Posterior cingulate gyrus (tissue), 11 donors: ENCODE measurements at regions not wholly inside any gene's neighbourhood (a gene's known extent, or its start where the extent isn't known, plus 50 kb on each side); places are given as distances from the start of the nearest gene placed in this dataset.
"Not testable (repeated sequence)": the region's sequence is repeated elsewhere in the genome, so short reads cannot be mapped to it uniquely, and the experiment has no call there.

Source experiments
- DNase-seq, 10 donors: peaks; one replicate each; pipeline versions ENCODE4 v3.0.0 to v3.0.0-alpha.2; 2020 to 2021; ENCODE audit warnings: mixed read lengths in 3 of 10
- intact Hi-C: fragments of 100-400 bp; cut with DNase I; formaldehyde crosslinking; loops from one replicate; pipeline ENCODE4 v1.15.1; 2023

DNA sequence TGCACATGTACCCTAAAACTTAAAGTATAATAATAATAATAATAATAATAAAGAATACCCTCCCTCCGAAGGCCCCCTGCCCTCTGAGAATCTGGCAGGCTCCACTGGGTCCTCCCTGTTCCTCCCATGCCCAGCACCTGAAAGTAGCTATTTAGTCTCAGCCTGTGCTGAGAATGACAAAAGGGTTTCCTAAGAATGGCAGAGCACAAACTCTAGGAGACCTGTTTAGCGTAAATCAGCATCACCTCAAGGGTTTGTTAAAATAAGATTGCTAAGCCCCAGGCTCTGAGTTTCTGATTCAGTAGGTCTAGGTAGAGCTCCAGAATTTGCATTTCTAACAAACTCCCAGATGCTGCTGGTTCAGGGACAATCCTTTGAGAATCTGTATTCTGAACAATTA is 606.8 kb upstream of the CDH11 start:
- no peak for DNase-seq
- intact Hi-C loops = no loop called here

GRCh38 chr16:65728167-65728566 is 606.3 kb upstream of the CDH11 start:
- no peak for DNase-seq
- intact Hi-C loops = no loop called here

DNA sequence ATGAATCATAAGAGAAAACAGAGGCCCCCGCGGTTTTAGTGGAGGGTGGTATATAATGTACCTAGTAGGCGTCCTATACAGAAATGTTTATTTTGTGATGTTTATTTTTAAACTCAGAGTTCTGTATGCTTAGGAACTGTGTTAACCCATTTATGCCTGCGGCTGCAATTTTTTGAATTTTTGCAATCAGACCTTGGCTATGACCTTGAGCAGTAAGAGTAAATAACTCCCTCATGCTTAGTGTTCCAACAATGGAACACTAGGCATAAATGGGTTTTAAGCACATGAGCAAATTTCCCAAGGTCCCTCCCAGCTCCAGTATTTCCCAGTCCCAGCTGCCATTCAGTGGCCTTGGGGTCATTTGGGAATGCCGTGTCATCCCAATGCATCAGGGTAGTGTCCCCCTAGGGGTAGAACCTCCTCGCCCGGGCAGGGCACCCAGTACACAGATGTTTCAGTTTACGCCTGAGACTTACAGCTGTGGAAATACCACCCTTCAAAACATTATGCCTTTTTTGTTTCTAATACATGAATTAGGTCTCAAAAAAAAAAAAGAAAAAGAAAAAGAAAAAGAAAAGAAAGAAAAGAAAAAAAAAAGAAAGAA is 605.8 kb upstream of the CDH11 start:
- DNase-seq = no peak
- intact Hi-C loops = no loop called here

DNA sequence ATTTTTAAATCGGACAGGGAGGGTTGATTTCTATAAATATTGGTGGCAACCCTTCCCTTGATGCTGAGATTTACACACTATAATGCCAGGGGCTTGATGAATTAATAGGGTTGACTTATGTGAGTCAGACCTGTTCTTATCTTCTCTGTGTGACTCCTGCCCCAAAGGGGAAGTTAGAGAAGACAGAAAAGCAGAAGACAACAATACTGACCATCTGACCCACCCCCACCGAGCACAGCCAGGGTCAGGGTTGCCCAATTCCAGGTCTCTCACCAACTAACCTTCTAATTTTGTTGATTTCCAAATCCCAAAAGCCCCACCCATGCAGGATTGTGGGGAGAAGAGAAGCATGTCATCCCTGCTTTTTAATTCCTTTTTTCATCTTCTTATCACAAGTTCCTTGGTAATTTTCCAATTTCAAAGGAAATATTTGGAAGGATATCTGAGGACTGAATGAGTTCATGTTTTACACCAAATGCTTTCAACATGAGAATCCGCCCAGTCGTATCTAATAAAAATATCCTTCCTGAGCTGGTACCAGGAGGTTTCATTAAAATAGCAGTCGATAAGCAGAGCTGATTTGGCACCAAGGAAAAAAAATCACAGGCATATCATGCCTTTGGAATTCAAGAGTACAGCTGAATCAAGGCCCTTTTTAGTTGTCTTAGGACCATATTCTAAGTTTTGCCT is 603.4 kb upstream of the CDH11 start:
- intact Hi-C loops = no loop called here
- DNase-seq = no peak

- intact Hi-C loops = no loop called here
Measured at GRCh38 chr16:65722429-65722828, 600.6 kb upstream of the CDH11 start.

DNA sequence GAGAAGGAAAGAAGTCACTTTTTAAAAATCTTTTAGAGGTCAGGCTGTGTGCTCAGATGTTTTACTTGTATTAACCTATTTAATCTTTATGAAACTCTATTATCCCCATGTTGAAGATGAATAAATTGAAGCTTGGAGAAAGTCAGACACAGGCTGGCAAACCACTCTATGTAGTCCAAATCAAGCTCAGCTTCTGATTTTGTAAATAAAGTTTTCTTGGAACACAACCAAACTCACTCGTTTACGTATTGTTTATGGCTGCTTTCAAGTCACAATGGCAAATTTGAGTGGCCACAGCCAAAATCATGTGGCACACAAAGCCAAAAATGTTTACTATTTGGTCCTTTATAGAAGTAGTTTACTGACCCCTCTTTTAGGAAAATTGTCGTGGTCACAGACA is 596.0 kb upstream of the CDH11 start:
- intact Hi-C loops = no loop called here
- DNase-seq = no peak

More at GRCh38 chr16:65722429-65722828, 600.6 kb upstream of the CDH11 start:
- no peak for DNase-seq

DNA sequence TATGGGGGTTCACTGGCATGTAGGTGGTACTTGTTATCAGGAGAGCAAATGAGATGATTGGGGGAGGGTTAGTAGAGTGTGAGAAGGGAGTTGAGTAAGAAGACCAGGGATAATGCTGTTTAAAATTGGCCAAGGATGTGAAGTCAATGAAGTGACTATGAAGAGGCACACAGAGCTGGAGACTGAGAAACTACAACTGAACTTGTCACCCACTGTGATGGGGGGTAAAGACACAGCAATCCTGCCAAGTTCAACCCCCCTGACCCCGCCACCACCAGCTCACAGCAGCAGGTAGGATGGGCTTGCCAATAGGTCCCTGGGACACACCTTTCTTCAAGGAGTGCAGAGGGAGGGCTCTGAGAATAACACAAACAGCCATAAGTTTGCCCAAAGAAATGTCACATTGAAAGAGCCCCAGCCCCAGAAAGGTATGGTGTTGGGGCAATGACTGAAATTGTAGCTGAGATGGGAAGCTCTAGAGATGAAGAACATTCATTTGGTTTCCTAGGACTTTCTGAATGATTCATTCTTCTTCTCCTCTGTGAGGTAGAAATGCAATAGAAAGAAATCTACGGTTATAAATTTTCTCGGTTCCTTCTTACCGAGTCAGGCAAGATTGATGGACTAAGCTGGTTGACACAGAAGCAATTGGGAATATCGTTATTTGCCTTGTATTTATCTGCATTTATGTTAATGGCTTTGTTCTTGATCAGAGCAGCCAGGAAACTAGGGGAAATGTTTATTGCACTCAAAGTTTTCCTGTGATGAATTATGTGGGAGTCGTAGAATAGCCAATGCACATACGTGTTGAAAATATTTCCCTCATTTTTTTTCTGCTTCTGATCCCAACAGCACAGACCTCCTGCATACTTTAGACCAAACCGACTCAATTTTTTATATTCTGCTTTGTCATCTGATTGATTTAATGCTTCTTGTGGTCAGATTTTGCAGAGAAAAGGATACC is 595.2 kb upstream of the CDH11 start:
- intact Hi-C loops = no loop called here
- no peak for DNase-seq

DNA sequence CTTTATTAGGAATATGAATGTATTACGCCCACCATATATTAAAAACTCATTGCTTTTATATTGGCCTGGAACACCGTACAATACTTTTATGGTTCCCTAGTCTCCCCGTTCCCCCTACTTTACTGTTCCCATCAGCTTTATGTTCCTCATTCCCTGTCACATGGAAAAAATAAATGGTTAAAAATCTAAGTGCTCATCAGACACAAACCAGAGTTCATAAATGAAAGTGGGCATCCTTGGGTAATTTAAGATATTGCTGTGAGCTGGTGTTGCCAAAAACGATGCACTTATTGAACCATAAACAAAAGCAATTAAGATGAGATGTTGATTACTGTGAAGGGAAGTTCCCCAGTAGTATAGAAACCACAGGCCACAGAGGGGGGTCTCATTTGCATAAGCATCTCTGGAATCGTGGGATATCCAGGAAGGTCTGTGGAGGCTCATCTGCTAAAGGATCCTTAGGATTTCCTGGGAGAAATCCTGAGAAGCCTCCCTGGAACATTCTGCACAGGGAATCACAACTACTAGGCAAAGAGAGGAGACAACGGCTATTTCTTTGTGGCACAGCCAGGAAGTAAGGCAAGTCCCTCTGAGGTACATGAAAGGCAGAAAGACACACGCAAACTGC is 591.4 kb upstream of the CDH11 start:
- DNase-seq = no peak
- intact Hi-C loops = no loop called here

DNA sequence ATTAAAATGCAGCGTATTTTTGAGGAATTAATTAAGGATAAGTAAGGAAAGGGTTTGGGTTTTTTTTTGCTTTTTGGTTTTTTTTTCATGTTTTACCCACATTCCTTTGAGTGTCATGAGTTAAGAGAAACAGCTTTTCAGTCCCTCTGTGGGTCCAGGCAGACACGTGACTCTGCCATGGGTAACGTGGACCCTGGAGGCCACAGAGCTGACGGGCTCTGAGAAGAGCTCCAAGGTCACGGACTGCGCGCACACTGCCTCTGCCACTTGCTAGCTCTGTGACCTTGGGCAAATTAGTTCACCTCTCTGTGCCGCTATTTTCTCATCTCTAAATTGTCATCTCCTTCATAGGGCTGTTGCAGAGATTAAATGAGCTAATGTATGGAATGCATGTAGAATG is 588.2 kb upstream of the CDH11 start:
- intact Hi-C loops = no loop called here
- DNase-seq = no peak

DNA sequence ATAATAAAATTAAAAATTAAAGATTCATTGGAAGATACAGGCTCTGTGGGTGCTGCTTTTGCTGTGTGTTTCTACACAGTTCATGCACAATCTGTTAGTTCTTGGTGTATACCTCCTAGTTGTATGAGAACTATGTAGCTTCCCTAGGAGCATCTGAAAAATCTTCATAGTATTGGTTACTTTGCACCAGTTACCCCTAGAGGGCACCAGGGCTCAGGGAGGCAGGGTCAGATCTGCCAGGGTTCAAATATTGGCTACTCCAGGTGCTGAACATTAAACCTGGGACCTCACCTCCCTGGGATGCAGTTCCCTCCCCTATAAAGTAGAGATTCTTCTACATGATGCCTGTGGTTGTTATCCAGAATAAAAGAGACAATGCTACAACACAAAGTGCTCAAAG is 583.0 kb upstream of the CDH11 start:
- intact Hi-C loops = no loop called here
- DNase-seq = no peak

DNA sequence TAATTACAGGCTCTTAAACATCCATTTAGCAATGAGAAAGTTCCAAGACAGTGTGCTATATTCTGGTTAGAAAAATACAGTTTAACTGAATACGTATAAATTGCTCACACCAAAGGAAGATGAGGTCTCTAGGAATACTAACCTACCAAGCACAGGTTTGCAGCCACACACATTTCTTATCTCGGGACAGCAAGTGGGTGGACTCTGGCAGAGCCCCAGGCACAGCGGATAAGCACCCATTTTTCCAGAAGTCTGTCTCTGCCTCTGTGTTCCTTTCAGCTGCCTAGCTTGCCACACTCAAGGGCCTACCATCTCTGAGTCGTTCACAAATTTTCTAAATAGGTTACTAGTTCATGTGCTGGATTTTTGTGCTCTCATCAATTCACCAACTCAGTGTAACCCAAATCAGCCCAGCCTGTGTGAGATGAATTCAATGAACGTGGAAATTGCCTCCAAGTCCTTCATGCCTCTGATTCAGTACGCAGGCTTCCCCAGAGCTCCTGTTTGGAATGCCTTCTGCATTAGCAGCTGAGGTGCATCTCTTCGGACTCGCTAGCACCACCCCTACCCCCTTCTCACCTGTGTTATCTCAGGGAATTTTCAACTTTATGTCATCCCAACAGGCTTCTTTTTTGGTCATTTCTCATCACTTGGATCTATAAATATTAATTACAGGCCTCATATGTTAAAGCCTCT is 581.0 kb upstream of the CDH11 start:
- intact Hi-C loops = no loop called here

GRCh38 chr16:65700596-65700995 is 578.7 kb upstream of the CDH11 start:
- no peak for DNase-seq
- intact Hi-C loops = no loop called here

More for the DNA sequence above, 581.0 kb upstream of the CDH11 start:
- DNase-seq = peak in 1 of 10 donors; percentile 18

DNA sequence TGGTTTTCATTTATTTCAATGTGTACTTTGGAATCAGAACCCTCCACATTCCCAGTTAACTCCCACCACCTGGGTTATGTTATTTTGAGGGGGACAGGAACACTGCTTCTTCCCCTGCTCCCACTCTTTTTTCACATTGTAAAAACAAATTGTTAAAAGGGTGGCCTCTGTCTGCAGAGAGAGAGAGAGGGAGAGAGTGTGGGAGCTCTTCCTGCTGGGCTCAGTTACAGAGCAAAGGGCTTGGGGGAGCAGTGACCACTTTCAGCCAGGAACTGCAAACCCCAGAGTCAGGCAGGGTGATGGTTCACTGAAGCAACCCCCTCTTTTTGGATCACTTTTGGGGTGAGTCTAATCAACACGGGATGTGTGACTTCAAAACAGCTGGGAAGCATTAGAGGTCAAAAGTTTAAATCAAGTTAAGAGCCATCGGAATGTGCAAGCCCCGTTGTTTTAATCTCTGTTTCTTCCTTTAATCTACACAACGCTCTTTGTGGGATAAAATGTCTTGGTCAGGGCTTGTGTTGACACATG is 577.0 kb upstream of the CDH11 start:
- no peak for DNase-seq
- intact Hi-C loops = no loop called here

DNA sequence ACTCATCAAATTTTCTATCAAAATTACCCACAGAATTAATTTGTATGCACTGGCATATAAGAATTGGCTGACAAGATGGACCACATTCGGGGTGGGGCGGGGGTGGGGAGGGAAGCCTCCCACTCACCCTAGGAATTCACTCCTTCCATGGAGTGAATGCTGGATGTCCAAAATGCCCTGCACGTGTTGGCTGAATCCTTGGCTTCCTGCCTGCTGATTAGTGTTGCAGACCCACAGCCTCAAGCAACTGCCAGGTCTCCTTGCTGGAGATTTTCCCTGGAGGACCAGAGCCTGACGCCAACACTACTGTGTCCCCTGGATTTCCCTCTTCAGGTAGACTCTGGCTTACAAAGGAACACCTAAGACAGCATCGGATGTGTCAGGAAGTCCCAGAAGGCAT is 575.7 kb upstream of the CDH11 start:
- no peak for DNase-seq
- intact Hi-C loops = no loop called here

GRCh38 chr16:65697065-65697464 is 575.2 kb upstream of the CDH11 start:
- no peak for DNase-seq
- intact Hi-C loops = no loop called here

GRCh38 chr16:65691846-65692245 is 570.0 kb upstream of the CDH11 start:
- intact Hi-C loops, DNase-seq: not testable (repeated sequence)

- intact Hi-C loops = no loop called here
Measured at GRCh38 chr16:65689726-65690125, 567.9 kb upstream of the CDH11 start.

GRCh38 chr16:65688301-65688700 is 566.4 kb upstream of the CDH11 start:
- intact Hi-C loops = no loop called here
- DNase-seq = no peak

More at GRCh38 chr16:65689726-65690125, 567.9 kb upstream of the CDH11 start:
- no peak for DNase-seq

GRCh38 chr16:65684230-65684629 is 562.4 kb upstream of the CDH11 start:
- DNase-seq = no peak
- intact Hi-C loops = no loop called here

GRCh38 chr16:65681406-65681805 is 559.5 kb upstream of the CDH11 start:
- intact Hi-C loops = no loop called here
- no peak for DNase-seq
